GM19463 (cell line): ENCODE measurements at regions not wholly inside any gene's neighbourhood (a gene's known extent, or its start where the extent isn't known, plus 50 kb on each side); places are given as distances from the start of the nearest gene placed in this dataset.
"Not testable (repeated sequence)": the region's sequence is repeated elsewhere in the genome, so short reads cannot be mapped to it uniquely, and the experiment has no call there.

Experiments
- ATAC-seq: cut with Tn5 transposase; IDR thresholded peaks from one replicate; pipeline ENCODE4 v1.9.1; 2021; ENCODE audit warnings: mild to moderate bottlenecking, moderate library complexity; ENCODE audit not compliant: unreplicated experiment

GRCh38 chr5:174571662-174572397 lies 152.6 kb upstream of the MSX2 start:
- no peak for ATAC-seq

GRCh38 chr5:174572591-174572990 lies 151.8 kb upstream of the MSX2 start:
- no peak for ATAC-seq

- no peak for ATAC-seq
Observed at GRCh38 chr5:174573221-174573994, 151.0 kb upstream of the MSX2 start.

DNA sequence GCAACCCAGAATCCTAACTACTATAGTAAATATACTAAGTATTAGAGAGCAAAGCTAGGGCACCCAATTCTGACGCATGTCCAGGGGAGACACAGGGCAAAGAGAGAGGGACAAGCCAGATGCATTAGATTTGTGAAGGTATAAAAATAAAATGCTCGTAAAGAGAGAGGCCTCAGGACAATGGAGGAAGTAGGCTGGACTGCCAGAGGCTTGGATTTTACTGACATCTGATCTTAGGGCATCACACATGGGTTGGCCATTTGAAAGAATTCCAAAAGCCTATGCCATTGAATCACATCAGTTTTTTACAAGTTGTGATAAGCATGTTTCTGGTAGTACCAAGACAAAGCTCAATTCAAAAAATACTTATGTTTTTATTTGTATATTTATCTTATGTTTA lies 149.3 kb upstream of the MSX2 start:
- no peak for ATAC-seq

DNA sequence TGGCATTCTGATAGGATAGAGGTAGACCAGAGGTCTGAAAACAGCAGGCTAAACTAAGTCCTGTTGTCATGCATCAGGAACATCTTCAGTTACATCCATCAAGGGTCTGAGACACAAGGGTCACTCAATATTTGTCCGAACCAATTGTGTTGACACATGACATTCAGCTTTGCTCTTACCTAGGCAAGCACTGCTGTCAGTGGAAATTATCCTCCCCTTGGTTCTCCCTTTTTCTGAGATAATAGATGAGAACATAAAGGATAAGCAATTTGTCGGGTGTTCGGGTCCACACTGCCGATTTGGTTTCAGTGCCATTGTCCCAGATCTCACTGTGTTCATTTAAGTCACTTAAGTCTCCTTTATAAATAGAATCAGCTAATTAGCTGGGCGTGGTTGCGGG lies 148.3 kb upstream of the MSX2 start:
- ATAC-seq: no peak

DNA sequence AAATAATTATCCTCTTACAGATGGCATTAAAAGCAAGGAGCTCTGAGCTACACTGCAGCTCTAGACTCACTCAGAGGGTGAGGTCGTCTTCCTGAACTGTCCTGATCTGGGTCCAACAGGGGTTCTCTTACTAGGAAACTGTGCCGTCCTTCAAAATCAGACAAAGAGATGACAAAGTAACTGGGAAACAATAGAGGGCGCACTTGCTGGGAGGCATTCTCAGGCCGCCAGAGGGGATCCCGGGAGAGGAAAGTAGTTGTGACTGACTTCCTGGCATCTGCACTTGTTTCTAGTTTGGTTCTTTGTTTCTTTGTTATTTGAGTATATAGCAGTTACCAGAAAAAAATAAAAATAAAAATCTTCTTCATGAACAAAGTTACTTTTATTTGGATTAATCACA lies 142.9 kb upstream of the MSX2 start:
- no peak for ATAC-seq

GRCh38 chr5:174581894-174582293 lies 142.5 kb upstream of the MSX2 start:
- ATAC-seq: no peak

- ATAC-seq: no peak
Observed at GRCh38 chr5:174583071-174583470, 141.3 kb upstream of the MSX2 start.

DNA sequence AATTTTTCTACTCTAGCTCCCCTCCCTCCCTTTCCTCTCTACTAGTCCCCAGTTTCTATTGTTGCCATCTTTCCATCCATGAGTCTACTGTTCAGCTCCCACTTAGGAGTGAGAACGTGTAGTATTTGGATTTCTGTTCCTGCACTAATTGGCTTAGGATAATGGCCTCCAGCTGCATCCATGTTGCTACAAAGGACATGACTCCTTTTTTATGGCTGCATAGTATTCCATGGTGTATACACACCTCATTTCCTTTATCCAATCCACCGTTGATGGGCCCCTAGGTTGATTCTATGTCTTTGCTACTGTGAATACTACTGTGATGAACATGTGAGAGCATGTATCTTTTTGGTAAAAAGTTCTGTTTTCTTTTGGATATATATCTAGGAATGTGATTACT lies 138.9 kb upstream of the MSX2 start:
- no peak for ATAC-seq

- ATAC-seq: not testable (repeated sequence)
Observed at GRCh38 chr5:174586163-174586562, 138.2 kb upstream of the MSX2 start.

DNA sequence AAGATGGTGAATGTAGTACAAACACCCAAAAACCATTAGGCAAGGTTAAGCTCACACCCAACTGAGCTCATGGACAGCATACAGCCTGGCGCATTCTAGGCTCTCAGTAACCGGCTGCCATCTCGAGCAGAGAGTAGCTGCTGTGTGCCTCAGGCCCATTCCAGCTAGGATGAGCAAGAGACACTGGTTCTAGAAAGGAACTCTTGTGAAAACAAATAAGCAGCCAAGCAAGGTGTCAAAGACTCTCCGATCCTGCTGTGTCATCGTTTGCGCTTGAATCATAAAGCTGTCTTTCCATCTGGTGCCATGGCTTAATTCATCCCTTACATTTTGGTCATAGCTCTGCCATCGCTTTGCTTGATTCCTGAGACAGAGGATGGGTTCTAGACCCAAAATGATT lies 135.4 kb upstream of the MSX2 start:
- ATAC-seq: no peak

DNA sequence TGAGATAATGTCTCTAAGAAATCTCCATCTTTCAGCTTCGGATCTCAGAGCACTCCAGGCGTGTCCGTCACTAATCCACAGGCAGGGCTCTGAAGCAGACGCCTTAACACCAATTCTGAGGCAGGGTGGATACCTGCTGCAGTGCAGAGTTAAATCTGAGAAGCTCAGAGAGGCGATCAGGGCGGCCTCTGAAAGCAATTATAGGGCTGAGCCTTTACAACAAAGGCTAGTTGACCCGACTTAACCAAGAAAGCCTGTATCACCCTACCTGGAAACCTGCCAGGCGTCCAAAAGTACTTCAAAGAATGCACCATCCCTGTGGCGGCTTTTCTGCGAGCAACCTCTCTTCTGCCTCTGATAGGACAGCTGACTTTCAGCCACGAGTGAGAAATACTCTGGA lies 134.8 kb upstream of the MSX2 start:
- ATAC-seq: no peak

GRCh38 chr5:174590820-174591219 lies 133.6 kb upstream of the MSX2 start:
- ATAC-seq: no peak

DNA sequence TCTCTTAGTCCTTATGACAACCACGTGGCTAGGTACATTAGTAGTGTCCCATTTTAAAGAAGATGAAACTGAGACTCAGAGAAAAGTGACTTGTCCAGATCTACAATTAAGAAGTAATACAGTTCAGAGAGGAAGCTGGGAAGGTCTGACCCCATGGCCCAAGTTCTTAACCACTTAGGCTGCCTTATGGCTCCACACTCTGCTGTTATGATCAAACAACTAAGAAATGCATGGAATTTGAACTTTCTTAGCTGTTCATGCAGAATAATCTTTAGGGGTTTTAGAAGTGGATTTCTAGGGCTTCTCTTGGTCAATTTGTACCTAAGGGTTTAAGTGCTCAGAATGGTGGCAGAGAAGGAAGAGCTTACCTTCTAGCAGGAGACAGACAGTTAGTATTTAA lies 128.0 kb upstream of the MSX2 start:
- no peak for ATAC-seq

GRCh38 chr5:174599992-174600391 lies 124.4 kb upstream of the MSX2 start:
- no peak for ATAC-seq

- no peak for ATAC-seq
Observed at GRCh38 chr5:174601946-174602345, 122.4 kb upstream of the MSX2 start.

DNA sequence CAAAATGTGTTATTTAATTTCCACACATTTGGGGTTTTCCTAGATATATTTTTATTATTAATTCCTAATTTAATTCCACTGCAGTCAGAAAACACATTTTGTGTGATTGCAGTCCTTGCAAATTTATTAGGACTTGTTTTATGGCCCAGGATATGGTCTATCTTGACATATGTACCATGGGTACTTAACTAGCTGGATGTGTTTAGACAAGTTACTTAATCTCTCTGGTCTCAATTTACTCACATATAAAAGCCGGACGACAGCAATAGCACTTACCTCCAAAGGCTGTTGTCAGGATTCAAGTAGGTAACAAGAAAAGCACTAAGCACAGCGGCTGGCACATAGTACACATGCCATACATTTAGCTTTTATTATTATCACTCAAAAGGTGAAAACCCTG lies 118.2 kb upstream of the MSX2 start:
- ATAC-seq: no peak

DNA sequence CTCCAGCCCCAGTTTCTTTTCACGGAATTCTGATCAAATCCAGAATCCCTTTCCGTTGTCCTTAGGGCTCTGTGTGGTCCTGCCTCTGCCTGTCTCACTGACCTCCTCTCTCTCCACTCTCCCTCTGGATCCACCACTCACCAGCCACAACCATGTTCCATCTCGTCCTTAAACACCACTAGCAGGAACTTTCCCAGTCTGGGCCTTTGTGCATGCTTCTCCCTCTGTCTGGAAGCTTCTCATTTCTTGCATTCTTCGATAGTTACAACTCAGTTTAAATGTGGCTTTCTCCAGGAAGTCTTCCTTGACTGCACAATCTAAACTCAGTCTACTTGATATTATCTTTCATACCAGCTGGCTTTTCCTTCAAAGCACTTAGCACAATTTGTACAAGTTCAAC lies 117.7 kb upstream of the MSX2 start:
- no peak for ATAC-seq

GRCh38 chr5:174607205-174607604 lies 117.2 kb upstream of the MSX2 start:
- ATAC-seq: no peak

DNA sequence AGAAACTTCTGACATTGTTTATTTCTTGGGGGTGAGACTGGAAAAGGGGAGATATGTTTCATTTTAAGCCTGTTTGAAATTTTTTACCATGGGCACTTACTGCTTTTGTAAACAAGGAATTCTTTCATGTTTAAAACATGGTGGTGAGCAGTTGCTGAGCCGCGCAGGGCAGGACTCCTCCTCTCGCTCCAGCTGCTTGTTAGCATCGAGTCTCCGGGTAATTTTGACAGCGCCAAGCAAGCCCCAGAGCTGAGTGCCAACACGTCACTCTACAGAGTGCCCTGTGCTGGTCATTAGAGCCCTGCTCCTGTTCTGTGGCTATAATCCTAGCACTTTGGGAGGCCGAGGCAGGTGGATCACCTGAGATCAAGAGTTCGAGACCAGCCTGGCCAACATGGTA lies 116.5 kb upstream of the MSX2 start:
- ATAC-seq: no peak

DNA sequence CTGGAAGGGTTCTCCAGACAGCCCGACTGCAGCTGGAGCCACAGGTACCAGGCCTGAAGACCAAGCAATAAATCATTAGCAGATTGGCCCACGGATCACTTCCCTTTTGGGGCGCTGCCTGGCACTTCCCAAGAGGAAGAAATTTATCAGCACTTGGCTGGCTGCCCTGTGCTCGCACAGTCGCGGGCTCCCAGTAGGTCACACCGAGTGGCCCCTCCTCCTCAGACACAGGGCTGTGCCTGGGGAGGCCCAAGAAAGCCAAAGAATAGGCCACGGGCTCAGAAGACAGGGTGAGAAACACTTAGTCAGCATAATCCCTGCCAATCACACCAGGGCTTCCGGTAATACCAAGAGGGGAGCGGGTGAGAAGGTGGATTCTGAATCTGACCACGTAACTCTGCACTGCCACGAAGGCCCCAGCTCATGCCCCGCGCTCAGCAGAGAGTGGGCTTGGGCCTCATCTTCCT lies 115.7 kb upstream of the MSX2 start:
- peak; percentile 79 for ATAC-seq

- ATAC-seq: no peak
Observed at GRCh38 chr5:174609116-174609515, 115.3 kb upstream of the MSX2 start.
